ENCODE measurements at regions not wholly inside any gene's neighbourhood (a gene's known extent, or its start where the extent isn't known, plus 50 kb on each side); places are given as distances from the start of the nearest gene placed in this dataset.

DNA sequence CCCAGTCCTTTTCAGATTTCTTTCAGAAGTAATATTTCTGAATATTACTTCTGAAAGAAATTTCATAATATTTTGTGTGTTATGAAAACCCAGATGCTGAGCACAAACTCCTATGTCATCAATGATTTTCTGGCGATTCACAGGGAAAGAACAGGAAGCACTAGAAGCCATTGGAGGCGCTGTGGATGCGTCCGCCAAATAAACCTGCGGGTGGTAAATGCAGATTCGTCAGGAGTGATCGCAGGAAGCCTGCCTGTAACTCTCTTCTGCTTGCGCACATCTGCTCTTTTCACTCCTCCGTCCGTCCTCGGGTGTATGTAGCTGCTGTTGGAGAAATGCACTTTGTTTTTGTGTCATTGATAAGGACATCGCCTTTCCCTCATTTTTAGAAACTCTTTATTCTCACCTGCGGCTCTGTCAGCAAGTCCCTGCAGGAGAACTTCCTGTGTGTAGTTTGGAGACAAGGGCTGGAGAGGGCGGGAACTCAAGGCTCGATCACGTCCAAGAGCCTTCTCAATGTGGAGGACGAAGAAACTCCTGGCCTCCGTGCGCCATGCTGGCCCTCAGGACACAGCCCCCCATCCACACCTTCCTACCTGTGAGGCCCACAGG is 483.8 kb downstream of the GALR1 start:
- no peak for TF ChIP-seq POLR2A (IDR thresholded peaks at IDR 0.05)
- TF ChIP-seq, protein P1, sequence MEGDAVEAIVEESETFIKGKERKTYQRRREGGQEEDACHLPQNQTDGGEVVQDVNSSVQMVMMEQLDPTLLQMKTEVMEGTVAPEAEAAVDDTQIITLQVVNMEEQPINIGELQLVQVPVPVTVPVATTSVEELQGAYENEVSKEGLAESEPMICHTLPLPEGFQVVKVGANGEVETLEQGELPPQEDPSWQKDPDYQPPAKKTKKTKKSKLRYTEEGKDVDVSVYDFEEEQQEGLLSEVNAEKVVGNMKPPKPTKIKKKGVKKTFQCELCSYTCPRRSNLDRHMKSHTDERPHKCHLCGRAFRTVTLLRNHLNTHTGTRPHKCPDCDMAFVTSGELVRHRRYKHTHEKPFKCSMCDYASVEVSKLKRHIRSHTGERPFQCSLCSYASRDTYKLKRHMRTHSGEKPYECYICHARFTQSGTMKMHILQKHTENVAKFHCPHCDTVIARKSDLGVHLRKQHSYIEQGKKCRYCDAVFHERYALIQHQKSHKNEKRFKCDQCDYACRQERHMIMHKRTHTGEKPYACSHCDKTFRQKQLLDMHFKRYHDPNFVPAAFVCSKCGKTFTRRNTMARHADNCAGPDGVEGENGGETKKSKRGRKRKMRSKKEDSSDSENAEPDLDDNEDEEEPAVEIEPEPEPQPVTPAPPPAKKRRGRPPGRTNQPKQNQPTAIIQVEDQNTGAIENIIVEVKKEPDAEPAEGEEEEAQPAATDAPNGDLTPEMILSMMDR (IDR thresholded peaks at IDR 0.05), result no peak
- H3K4me3 ChIP-seq (ENCODE audit: low read depth, poor library complexity, severe bottlenecking), result no peak overlapping the region
- 80 to 81% methylated on average over 19 of the region's 19 CpGs for WGBS, 2 donors
- intact Hi-C loops (cut with DNase I; ENCODE audit: low total_unique reads), result no loop called here
- DNase-seq (ENCODE audit: low spot score in 2 of 2), result no peak

DNA sequence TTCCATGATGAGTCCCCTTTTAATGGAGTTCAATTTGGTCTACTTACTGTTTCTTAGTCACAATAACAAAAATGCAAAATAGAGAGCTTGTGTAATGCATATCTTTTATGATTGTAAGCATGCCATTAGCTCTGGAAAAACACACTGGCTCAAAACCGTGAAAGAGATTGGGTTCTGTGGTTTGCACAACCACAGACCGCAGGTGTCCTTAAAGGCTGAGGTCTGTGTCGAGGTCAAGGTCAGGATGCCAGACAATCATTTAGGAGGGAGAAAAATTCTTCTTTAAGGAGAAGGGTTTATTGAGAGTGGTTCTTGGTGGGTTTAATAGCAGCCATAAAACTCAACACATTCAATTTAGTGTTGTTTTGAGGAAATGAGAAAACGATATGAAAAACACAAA is 487.2 kb downstream of the GALR1 start:
- 66 to 82% methylated on average over 4 of the region's 4 CpGs for WGBS, 2 donors
- intact Hi-C loops (cut with DNase I; ENCODE audit: low total_unique reads), result no loop called here
- no peak overlapping the region for H3K4me3 ChIP-seq (ENCODE audit: low read depth, poor library complexity, severe bottlenecking)
- TF ChIP-seq POLR2A (IDR thresholded peaks at IDR 0.05), result no peak
- TF ChIP-seq, protein P1 (IDR thresholded peaks at IDR 0.05), result no peak
- no peak for DNase-seq (ENCODE audit: low spot score in 2 of 2)

DNA sequence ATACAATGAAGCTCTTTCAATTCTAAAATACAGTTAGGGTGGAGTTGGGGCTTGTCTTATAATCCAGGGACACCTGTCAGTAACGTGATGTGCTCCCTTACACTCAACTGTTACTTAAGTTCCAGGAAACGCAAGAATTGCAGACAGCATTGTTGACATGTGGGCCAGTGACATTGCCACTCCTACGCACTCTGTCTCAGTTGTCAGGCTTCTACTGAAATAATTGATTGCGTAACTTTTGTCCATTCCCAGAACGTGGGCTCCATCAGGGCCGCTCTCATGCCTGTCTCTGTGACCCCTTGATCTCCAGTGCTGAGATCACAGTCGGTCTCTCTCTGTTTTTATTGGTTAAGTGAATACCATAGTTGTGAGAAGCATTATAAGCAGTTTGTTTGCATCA is 487.8 kb downstream of the GALR1 start:
- no peak overlapping the region for H3K4me3 ChIP-seq (ENCODE audit: low read depth, poor library complexity, severe bottlenecking)
- 73 to 79% methylated on average over 7 of the region's 7 CpGs for WGBS, 2 donors
- intact Hi-C loops (cut with DNase I; ENCODE audit: low total_unique reads), result no loop called here

DNA sequence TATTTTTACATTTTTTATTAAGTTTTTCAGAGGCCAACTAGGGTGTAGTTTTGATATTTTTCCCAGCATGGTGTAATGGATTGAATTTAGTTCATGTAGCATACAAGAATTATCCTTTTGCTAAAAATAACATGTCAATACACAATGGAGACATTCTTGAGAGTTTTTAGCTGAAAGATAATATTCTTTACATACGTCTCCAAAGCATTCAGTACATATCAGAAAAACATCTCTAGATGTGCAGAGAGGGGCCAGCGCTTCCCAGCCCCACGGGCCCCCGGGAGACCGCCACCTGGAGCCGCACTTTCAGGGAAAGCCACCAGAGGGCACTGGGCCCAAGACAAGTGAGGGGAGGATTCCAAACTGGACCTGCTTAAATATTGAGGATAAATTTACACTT is 499.4 kb downstream of the GALR1 start:
- WGBS, 2 donors, result 13 to 19% methylated on average over 6 of the region's 6 CpGs
- DNase-seq (ENCODE audit: low spot score in 2 of 2), result no peak

More for the DNA sequence above, 487.8 kb downstream of the GALR1 start:
- DNase-seq (ENCODE audit: low spot score in 2 of 2), result no peak
- TF ChIP-seq POLR2A (IDR thresholded peaks at IDR 0.05), result no peak
- TF ChIP-seq, protein P1 (IDR thresholded peaks at IDR 0.05), result no peak

DNA sequence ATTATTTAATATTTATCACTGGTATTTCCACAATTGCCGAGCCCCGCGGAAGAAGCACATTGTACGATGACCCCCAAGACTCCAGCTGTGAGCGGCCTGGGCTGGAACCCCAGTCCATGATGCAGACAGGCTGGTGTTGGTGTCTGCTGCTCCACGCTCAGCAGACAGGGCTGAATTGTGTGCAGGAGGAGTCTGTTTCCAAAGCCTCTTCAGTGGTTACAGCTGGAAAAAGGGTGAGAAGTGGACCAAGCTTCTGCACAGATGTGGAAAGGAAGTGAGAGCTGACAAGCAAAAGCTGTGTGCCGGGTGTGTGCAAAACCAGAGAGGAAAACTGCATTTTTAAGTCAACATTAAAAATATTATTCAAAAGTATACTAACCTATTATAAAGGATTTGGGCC is 500.4 kb downstream of the GALR1 start:
- no peak overlapping the region for H3K4me3 ChIP-seq (ENCODE audit: low read depth, poor library complexity, severe bottlenecking)
- TF ChIP-seq, protein P1 (IDR thresholded peaks at IDR 0.05), result no peak
- TF ChIP-seq POLR2A (IDR thresholded peaks at IDR 0.05), result no peak
- no peak for DNase-seq (ENCODE audit: low spot score in 2 of 2)
- 72 to 82% methylated on average over 7 of the region's 7 CpGs for WGBS, 2 donors
- intact Hi-C loops (cut with DNase I; ENCODE audit: low total_unique reads), result no loop called here

More for the DNA sequence above, 499.4 kb downstream of the GALR1 start:
- H3K4me3 ChIP-seq (ENCODE audit: low read depth, poor library complexity, severe bottlenecking), result no peak overlapping the region
- intact Hi-C loops (cut with DNase I; ENCODE audit: low total_unique reads), result no loop called here
- TF ChIP-seq, protein P1 (IDR thresholded peaks at IDR 0.05), result no peak
- TF ChIP-seq POLR2A (IDR thresholded peaks at IDR 0.05), result no peak

DNA sequence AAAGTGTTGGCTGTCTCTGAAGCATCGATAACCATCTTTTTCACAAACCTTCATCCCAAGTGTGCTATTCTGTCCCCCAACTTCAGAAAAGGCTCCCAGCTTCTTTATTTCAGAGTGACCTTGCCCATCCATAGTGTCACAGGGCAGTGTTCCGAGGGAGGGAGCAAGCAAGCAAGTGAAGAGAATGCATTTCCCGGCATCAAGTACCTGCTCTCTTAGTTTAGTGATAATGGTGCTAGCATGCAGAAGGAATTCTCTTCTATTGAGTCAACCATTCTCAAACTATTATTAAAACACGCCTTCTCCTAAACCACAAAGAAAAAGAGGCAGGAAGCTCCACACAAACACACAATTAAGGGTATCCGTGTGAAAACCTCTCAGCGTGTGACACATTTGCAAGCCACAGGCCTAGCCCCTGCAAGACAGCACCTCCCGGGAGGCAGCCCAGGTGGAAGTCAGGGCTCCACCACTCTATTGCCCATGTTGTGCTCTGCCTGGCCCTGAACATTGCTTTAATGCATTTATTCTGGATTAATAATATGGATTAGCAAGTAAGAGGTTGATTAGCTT is 504.9 kb downstream of the GALR1 start:
- WGBS, 2 donors, result 66% methylated on average over 7 of the region's 7 CpGs
- intact Hi-C loops (cut with DNase I; ENCODE audit: low total_unique reads), result no loop called here
- no peak for TF ChIP-seq POLR2A (IDR thresholded peaks at IDR 0.05)
- TF ChIP-seq, protein P1 (IDR thresholded peaks at IDR 0.05), result no peak
- H3K4me3 ChIP-seq (ENCODE audit: low read depth, poor library complexity, severe bottlenecking), result no peak overlapping the region
- DNase-seq (ENCODE audit: low spot score in 2 of 2), result no peak
